ENCODE measurements at regions not wholly inside any gene's neighbourhood (a gene's known extent, or its start where the extent isn't known, plus 50 kb on each side); places are given as distances from the start of the nearest gene placed in this dataset.
"Not testable (repeated sequence)": the region's sequence is repeated elsewhere in the genome, so short reads cannot be mapped to it uniquely, and the experiment has no call there.

GRCh38 chr11:81960443-81960842 is 773.2 kb downstream of the FAM181B start:
- ATAC-seq, result no peak
- no peak for TF ChIP-seq CSDC2 (CRISPR knock-in tag; IDR thresholded peaks at IDR 0.05)
- TF ChIP-seq ISL1 (CRISPR knock-in tag; IDR thresholded peaks at IDR 0.05), result no peak
- no peak for TF ChIP-seq ZFP30 (CRISPR knock-in tag; IDR thresholded peaks at IDR 0.05)
- TF ChIP-seq ARNTL (CRISPR knock-in tag; IDR thresholded peaks at IDR 0.05; ENCODE audit: borderline replicate concordance, low read depth), result no peak
- no peak for TF ChIP-seq ZNF70 (CRISPR knock-in tag; IDR thresholded peaks at IDR 0.05)
- TF ChIP-seq ZC3H10 (CRISPR knock-in tag; IDR thresholded peaks at IDR 0.05), result no peak
- no peak for TF ChIP-seq GLIS3 (CRISPR knock-in tag; IDR thresholded peaks at IDR 0.05)
- no peak for TF ChIP-seq ZNF8 (CRISPR knock-in tag; IDR thresholded peaks at IDR 0.05)

GRCh38 chr11:81959341-81959740 is 774.3 kb downstream of the FAM181B start:
- TF ChIP-seq TSHZ2 (CRISPR knock-in tag; IDR thresholded peaks at IDR 0.05) (no peak), SNAI2 (CRISPR knock-in tag; IDR thresholded peaks at IDR 0.05) (no peak), PPARA (CRISPR knock-in tag; IDR thresholded peaks at IDR 0.05; ENCODE audit: borderline replicate concordance) (no peak), CSDC2 (CRISPR knock-in tag; IDR thresholded peaks at IDR 0.05) (no peak), OSR1 (CRISPR knock-in tag; IDR thresholded peaks at IDR 0.05) (no peak), CREB5 (CRISPR knock-in tag; IDR thresholded peaks at IDR 0.05; ENCODE audit: low read depth) (no peak), ZFP3 (CRISPR knock-in tag; IDR thresholded peaks at IDR 0.05) (no peak), ZC3H10 (CRISPR knock-in tag; IDR thresholded peaks at IDR 0.05) (no peak), BACH2 (CRISPR knock-in tag; IDR thresholded peaks at IDR 0.05; ENCODE audit: borderline replicate concordance) (no peak), ZNF8 (CRISPR knock-in tag; IDR thresholded peaks at IDR 0.05) (no peak), ARNTL (CRISPR knock-in tag; IDR thresholded peaks at IDR 0.05; ENCODE audit: borderline replicate concordance, low read depth) (no peak), GLIS3 (CRISPR knock-in tag; IDR thresholded peaks at IDR 0.05) (no peak), POU6F1 (CRISPR knock-in tag; IDR thresholded peaks at IDR 0.05; ENCODE audit: borderline replicate concordance, low read depth) (no peak), TOX (CRISPR knock-in tag; IDR thresholded peaks at IDR 0.05; ENCODE audit: borderline replicate concordance) (no peak), ESRRG (CRISPR knock-in tag; IDR thresholded peaks at IDR 0.05) (no peak), ZNF70 (CRISPR knock-in tag; IDR thresholded peaks at IDR 0.05) (no peak)
- ATAC-seq, result no peak

- not testable (repeated sequence) for ATAC-seq
Measured at GRCh38 chr11:81954301-81954700, 779.4 kb downstream of the FAM181B start.

- no peak for ATAC-seq
- TF ChIP-seq TOX (CRISPR knock-in tag; IDR thresholded peaks at IDR 0.05; ENCODE audit: borderline replicate concordance) (no peak), GLIS3 (CRISPR knock-in tag; IDR thresholded peaks at IDR 0.05) (no peak), ZFP3 (CRISPR knock-in tag; IDR thresholded peaks at IDR 0.05) (no peak), TSHZ2 (CRISPR knock-in tag; IDR thresholded peaks at IDR 0.05) (no peak), TCF4 (CRISPR knock-in tag; IDR thresholded peaks at IDR 0.05; ENCODE audit: borderline replicate concordance) (no peak), CSDC2 (CRISPR knock-in tag; IDR thresholded peaks at IDR 0.05) (no peak), OSR1 (CRISPR knock-in tag; IDR thresholded peaks at IDR 0.05) (no peak), ARNTL (CRISPR knock-in tag; IDR thresholded peaks at IDR 0.05; ENCODE audit: borderline replicate concordance, low read depth) (no peak), PATZ1 (CRISPR knock-in tag; IDR thresholded peaks at IDR 0.05; ENCODE audit: borderline replicate concordance) (no peak), POU6F1 (CRISPR knock-in tag; IDR thresholded peaks at IDR 0.05; ENCODE audit: borderline replicate concordance, low read depth) (no peak), ZNF565 (CRISPR knock-in tag; conservative IDR thresholded peaks at IDR 0.05; ENCODE audit: low read depth) (no peak), CSRNP3 (CRISPR knock-in tag; IDR thresholded peaks at IDR 0.05) (no peak), ZFP30 (CRISPR knock-in tag; IDR thresholded peaks at IDR 0.05) (no peak), ZC3H10 (CRISPR knock-in tag; IDR thresholded peaks at IDR 0.05) (no peak), ISL1 (CRISPR knock-in tag; IDR thresholded peaks at IDR 0.05) (no peak)
Measured at GRCh38 chr11:81946831-81947230, 786.8 kb downstream of the FAM181B start.

All from SK-N-SH treated with all-trans-retinoic acid at 6 μM for 48 hours (cell line).